ENCODE measurements at regions not wholly inside any gene's neighbourhood (a gene's known extent, or its start where the extent isn't known, plus 50 kb on each side); places are given as distances from the start of the nearest gene placed in this dataset.

- CTCF ChIA-PET: no interaction called here
- DNase-seq (ENCODE audit: low spot score): no peak
Measured at GRCh38 chr13:26953291-26953690, 192.7 kb upstream of the GPR12 start.

GRCh38 chr13:26952551-26953143 is 192.1 kb upstream of the GPR12 start:
- no peak overlapping the region for H3K27ac ChIP-seq
- no peak for TF ChIP-seq CTCF (conservative IDR thresholded peaks at IDR 0.05; ENCODE audit: low read depth)
- no peak for DNase-seq (ENCODE audit: low spot score)
- ChIA-PET POLR2A (ENCODE audit: low non-redundant PET) (no interaction called here), CTCF (interaction anchor here (0.7 kb wide), 1 partner anchor 858 kb away, joined by 4 read pairs; no protein-coding TSS in a partner anchor)

More at GRCh38 chr13:26953291-26953690, 192.7 kb upstream of the GPR12 start:
- POLR2A ChIA-PET (ENCODE audit: low non-redundant PET): no interaction called here
- H3K27ac ChIP-seq: no peak overlapping the region
- TF ChIP-seq CTCF (conservative IDR thresholded peaks at IDR 0.05; ENCODE audit: low read depth): no peak

- no peak overlapping the region for H3K27ac ChIP-seq
- CTCF ChIA-PET: interaction anchor here (0.7 kb wide), 1 partner anchor 859 kb away, joined by 4 read pairs; no protein-coding TSS in a partner anchor
- POLR2A ChIA-PET (ENCODE audit: low non-redundant PET): no interaction called here
- no peak for DNase-seq (ENCODE audit: low spot score)
- TF ChIP-seq CTCF (conservative IDR thresholded peaks at IDR 0.05; ENCODE audit: low read depth): no peak
Measured at GRCh38 chr13:26951581-26952177, 191.1 kb upstream of the GPR12 start.

- DNase-seq (ENCODE audit: low spot score): no peak
- ChIA-PET POLR2A (ENCODE audit: low non-redundant PET) (no interaction called here), CTCF (interaction anchor here (1.5 kb wide), 1 partner anchor 408 kb away, joined by 5 read pairs; no protein-coding TSS in a partner anchor)
- TF ChIP-seq CTCF (conservative IDR thresholded peaks at IDR 0.05; ENCODE audit: low read depth): no peak
- H3K27ac ChIP-seq: no peak overlapping the region
Measured at GRCh38 chr13:26950968-26951367, 190.4 kb upstream of the GPR12 start.

GRCh38 chr13:26950546-26950945 is 190.0 kb upstream of the GPR12 start:
- CTCF ChIA-PET: interaction anchor here (0.8 to 1.5 kb wide), 2 partner anchors 21 to 409 kb away, joined by 3 to 5 read pairs; no protein-coding TSS in a partner anchor
- DNase-seq (ENCODE audit: low spot score): no peak
- POLR2A ChIA-PET (ENCODE audit: low non-redundant PET): no interaction called here
- TF ChIP-seq CTCF (conservative IDR thresholded peaks at IDR 0.05; ENCODE audit: low read depth): no peak
- no peak overlapping the region for H3K27ac ChIP-seq

GRCh38 chr13:26949701-26950502 is 189.3 kb upstream of the GPR12 start:
- CTCF ChIA-PET: interaction anchor here (0.8 to 1.5 kb wide), 4 partner anchors 20 to 409 kb away, joined by 3 to 5 read pairs (median 3); no protein-coding TSS in a partner anchor
- no peak for TF ChIP-seq CTCF (conservative IDR thresholded peaks at IDR 0.05; ENCODE audit: low read depth)
- POLR2A ChIA-PET (ENCODE audit: low non-redundant PET): no interaction called here
- no peak for DNase-seq (ENCODE audit: low spot score)
- H3K27ac ChIP-seq: no peak overlapping the region
